ENCODE measurements at regions not wholly inside any gene's neighbourhood (a gene's known extent, or its start where the extent isn't known, plus 50 kb on each side); places are given as distances from the start of the nearest gene placed in this dataset.

GRCh38 chr12:68089101-68089500 is 70.4 kb downstream of the IFNG start:
- TF ChIP-seq CTCF (IDR thresholded peaks at IDR 0.05) (no peak), TAF1 (IDR thresholded peaks at IDR 0.05; ENCODE audit: borderline replicate concordance, low read depth, low read length) (no peak), EP300 (IDR thresholded peaks at IDR 0.05; ENCODE audit: borderline replicate concordance in 1 of 2, low read depth in 1 of 2, low read length in 1 of 2) (no peak), POLR2AphosphoS5 (IDR thresholded peaks at IDR 0.05; ENCODE audit: low read depth, low read length) (no peak)
